HG03460 (cell line): ENCODE measurements at regions not wholly inside any gene's neighbourhood (a gene's known extent, or its start where the extent isn't known, plus 50 kb on each side); places are given as distances from the start of the nearest gene placed in this dataset.

Experiments
- ATAC-seq: cut with Tn5 transposase; IDR thresholded peaks from one replicate; pipeline ENCODE4 v1.9.1; 2021; ENCODE audit not compliant: unreplicated experiment

GRCh38 chr1:113219377-113219776 lies 146.4 kb downstream of the LRIG2 start:
- no peak for ATAC-seq

GRCh38 chr1:113219828-113220227 lies 146.8 kb downstream of the LRIG2 start:
- ATAC-seq: no peak

DNA sequence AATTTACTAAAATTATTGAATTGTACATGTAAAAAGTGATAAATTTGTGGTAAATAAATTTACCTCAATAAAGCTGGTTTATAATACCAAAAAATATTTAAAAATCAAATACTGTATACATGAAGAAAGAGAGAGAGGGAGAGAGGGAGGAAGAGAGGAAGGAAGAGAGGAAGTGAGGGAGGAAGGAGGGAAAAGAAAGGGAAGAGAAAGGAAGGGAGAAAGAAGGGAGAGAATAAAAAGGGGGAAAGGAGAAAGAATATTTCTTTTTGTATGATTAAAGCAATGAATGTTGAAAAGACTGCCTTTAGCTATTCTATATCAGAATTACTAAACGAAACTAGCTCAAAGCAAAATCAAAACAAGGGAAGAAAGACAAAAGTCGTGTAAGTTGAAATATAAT lies 150.0 kb downstream of the LRIG2 start:
- ATAC-seq: no peak

DNA sequence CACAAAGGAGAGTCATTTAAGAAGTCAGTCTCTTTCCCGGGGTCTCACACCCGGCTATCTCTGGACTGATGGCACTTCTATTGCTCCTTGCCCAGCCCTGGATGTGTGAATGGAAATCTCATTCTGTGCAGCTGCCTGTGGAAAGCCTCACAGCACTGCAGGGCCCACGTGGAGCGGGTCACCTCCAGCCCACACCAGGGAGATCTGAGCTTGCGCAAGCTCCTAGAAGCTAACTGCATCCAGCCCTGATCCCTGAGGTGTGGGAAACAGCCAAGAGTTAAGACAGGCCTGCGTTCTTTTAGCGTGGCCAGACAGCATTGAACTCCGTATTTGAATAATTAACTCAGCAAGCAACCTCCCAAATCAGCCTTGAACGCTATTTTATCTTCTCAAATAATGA lies 150.5 kb downstream of the LRIG2 start:
- ATAC-seq: no peak

- no peak for ATAC-seq
Measured at GRCh38 chr1:113226148-113226547, 153.2 kb downstream of the LRIG2 start.

- no peak for ATAC-seq
Measured at GRCh38 chr1:113231866-113232265, 158.4 kb upstream of the MAGI3 start.

DNA sequence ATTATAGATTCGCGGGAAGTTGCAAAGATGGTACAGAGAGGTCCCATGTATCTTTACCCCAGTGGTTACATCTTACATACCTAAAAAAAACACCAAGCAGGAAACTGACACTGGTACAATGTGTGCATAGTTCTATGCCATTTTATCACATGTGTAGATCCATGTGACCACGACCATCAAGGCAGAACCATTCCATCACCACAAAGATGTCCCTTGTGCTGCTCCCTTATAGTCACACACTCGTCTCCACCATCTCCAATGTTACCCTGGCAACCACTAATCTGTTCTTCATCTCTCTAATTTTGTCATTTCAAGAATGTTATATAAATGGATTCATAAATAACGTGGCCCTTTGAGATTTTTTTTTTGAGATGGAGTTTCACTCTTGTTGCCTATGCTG lies 156.9 kb upstream of the MAGI3 start:
- ATAC-seq: no peak

GRCh38 chr1:113241237-113241636 lies 149.1 kb upstream of the MAGI3 start:
- no peak for ATAC-seq

DNA sequence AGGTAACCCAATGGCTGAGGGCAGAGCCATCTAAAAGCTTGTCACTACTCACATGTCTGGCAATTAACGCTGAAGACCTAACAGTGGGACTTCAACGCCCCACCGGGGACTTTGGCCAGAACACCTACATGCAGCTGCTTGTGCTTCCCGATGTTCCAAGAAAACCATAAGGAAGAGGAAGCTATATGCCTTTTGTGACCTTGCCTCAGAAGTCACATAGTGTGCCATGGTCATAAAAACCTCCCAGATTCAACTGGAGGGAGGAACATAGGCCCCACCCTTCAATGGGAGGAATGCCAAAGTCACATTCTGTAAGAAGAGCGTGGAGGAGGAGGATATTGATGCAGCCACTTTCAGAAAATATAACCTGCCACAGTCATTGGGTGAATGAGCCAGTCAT lies 147.8 kb upstream of the MAGI3 start:
- no peak for ATAC-seq

DNA sequence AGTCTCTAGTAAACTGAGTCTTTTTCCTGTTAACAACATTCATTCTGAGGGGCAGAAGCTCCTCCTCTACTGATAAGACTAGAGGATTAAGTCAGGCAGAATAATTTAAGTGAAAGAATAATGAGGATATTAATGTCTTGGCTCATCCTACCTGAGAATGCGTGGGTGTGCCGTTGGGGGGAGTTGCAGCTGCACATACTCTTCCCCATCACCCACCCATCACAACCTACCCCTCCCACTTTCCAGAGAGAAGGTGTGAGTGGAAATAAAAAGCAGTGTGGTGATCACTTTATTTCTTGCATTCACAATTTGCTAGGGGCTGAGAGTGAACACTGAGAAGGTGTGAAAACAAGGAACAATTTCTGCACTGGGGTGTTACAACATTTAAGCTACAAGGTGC lies 146.8 kb upstream of the MAGI3 start:
- no peak for ATAC-seq

DNA sequence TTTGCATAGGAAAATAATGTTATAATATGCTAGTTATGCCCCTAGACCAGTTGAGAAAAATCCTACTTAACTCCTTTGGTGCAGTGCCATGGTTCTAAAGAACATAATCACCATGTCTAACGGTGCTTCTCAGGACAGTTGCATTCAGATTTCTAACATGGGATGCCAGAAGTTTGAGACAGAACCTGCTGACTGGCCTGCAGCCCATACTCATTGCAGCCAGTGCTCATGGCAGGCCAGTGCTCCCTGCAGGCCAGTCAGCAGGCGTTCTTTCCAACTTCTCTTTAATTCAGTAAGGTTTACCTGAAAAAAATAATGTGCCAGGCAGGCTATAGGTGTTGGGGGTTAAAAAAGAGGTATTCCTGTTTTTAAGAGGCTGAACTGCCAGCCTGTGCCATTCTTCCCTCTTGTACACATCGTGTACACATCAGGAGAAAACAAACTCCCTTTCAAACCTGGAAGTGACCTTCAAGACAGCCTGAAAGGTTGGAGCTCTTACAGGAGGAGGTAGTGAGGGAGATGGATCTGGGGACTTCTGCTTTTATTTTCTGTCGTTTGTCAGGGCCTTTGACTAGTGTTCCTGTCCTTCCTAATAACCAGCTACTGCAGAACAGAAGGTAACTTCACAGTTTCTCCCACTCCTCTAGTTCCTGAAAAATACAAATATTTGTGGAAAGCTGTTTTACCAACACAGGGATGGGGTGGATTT lies 146.0 kb upstream of the MAGI3 start:
- ATAC-seq: no peak

GRCh38 chr1:113245252-113245651 lies 145.1 kb upstream of the MAGI3 start:
- no peak for ATAC-seq

DNA sequence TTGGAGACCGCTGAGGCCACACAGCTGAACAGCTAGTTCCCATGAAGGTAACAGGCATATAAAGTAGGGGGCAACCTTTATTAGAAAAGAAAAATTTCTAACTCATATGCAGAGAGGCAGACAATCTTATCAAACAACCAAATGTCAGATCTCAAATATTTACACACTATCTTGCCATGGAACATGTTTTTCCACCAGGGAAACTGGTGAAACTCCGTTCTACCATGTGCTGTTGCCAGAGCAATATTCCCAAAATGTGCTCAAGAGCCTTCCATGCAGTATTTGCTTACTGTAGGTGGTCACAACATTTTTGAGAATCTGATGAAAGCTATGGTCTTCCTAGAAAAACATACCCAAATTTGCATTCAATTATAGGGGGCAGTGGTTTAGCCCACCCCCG lies 143.4 kb upstream of the MAGI3 start:
- no peak for ATAC-seq

GRCh38 chr1:113247355-113247754 lies 143.0 kb upstream of the MAGI3 start:
- ATAC-seq: no peak

DNA sequence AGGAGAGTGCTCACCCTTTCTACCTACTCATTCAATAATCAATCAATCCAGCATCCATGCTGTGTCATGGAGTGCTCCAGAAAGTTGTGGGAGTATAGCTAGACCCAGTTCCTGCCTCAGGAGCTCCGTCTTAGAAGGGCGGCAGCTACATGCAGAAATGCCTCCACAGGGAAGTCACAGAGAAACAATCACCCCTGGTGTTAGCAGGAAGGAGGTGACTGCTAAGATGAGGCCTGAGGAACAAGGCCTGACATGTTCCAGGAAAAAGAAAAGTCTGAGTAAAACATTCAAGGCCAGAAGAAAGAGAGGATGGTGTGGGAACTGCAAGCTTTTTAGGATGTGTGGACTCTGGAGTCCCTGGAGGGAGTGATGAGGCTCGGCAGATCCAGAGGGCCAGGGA lies 142.5 kb upstream of the MAGI3 start:
- no peak for ATAC-seq

DNA sequence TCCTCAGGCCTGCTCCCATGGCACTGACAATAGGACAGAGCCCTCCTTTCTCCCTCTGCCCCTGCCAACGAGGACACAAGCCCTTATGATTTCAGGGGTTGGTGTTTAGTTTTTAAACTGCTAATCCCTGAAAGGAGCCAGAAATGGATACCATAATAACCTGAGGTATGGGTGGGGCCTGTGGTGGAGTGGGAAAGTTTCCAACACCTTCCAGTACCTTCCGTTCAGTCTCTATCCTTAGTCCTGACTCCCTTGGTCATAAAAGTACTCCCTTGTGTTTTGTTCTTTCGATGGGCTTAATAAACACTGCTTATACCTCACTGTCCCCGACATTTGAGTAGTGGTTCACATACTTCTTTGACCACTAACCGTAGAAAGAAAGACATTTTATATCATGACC lies 141.8 kb upstream of the MAGI3 start:
- no peak for ATAC-seq

DNA sequence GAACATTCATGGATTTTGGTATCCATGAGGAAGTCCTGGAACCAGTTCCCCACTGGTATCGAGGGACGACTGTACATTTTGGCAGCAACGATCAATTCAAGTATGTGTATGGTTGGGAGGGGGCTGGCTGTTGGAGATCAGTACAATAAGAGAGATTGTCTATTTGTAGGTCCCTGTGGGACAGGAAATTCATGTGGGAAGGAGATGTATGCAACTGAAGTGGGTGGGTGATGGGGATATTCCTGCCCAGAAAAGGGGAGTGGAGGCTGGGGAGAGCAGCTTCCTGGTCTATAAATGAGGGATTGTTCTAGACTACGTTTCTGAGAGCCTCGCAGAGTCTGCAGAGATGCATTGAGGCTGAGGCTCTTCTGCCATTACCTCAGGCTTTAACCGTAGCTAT lies 140.2 kb upstream of the MAGI3 start:
- ATAC-seq: no peak

- ATAC-seq: no peak
Measured at GRCh38 chr1:113252166-113252565, 138.1 kb upstream of the MAGI3 start.

DNA sequence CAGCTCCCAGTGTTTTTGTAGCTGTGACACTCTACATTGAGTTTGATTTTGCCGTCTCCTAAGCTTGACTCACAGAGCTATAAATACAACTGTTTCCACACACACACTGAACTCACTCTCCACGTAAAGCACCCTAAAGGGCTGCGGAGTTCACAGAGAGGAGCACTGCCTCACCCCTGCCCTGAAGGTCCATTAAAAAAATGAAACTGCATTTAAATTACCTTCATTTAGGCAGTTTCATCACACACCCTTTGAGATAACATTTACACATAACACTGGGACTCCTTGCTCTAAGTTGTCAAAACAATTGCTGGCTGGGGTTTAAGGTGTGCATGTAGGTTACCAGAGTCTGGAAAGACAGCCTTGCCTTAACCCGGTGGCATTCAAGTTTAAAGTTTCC lies 137.1 kb upstream of the MAGI3 start:
- ATAC-seq: no peak

DNA sequence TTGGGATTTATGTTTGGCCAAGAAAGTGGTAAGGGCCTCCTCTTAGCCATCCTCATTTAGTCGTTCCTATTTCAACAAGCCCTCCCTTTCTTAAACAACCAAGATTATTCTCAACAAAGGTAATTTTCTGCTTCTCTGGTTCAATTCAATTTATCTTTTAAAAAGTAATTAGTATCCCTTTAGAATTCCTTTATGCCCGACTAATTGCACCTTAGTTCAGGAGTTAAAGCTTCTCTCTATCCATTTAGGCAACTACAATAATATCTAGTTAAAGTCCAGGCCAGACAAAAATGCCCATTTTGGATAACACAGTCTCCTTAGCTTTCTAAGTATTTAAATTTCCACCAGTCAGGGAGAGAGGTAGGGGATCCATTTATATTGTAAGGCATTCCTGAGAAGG lies 136.7 kb upstream of the MAGI3 start:
- no peak for ATAC-seq

DNA sequence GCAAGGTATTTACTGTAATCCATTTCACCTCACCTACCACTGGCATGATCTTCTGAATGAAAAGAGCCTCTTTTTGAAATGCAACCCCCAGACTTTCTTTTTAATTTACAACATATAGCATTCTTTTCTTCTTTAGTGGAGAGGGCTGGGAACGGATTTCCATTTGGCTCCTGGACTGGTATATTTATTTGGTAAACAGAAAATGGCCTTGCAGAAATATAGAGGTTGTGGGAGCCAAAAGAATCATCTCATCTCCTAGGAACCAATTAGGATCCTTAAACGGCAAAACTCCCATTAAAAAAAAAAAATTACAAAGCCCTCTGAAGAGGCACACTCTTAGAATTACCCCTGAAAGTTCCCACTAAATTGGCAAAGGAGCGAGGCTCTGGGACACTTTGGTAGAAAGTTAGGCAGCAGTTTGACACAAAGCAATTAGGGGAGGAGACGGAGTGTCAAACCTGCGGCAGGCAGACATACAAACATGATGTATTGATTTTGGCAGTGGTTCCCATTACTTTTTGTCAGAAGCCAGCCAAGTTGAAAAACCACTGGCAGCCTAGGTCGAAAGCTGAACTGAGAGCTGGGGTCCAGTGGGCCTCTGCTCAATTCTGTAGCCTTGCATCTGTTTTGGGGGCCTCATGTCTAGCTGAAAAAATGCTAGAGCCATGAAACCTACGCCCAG lies 135.1 kb upstream of the MAGI3 start:
- ATAC-seq: no peak

GRCh38 chr1:113255720-113256347 lies 134.5 kb upstream of the MAGI3 start:
- ATAC-seq: no peak

GRCh38 chr1:113256348-113256729 lies 134.0 kb upstream of the MAGI3 start:
- no peak for ATAC-seq
